PFSK-1 (cell line): ENCODE measurements at regions not wholly inside any gene's neighbourhood (a gene's known extent, or its start where the extent isn't known, plus 50 kb on each side); places are given as distances from the start of the nearest gene placed in this dataset.

Source experiments
- FOXP2 ChIP-seq: optimal IDR thresholded peaks from 2 replicates; pipeline ENCODE3; 2011; ENCODE audit warnings: borderline replicate concordance, control low read depth, inconsistent platforms; ENCODE audit not compliant: insufficient read depth; ENCODE audit errors: extremely low read length, extremely low read depth
- POLR2AphosphoS5 ChIP-seq: IDR thresholded peaks from 2 replicates; pipeline ENCODE4 v1.6.1; 2012; ENCODE audit warnings: low read depth, mild to moderate bottlenecking, control low read depth, low read length, moderate library complexity
- REST ChIP-seq, 2 experiments: IDR thresholded peaks; 2 replicates each; pipeline versions ENCODE4 v1.6.1 to v1.8.0; 2011 to 2012; ENCODE audit warnings: low read depth in 2 of 2, low read length in 2 of 2, control low read depth in 1 of 2, inconsistent platforms in 1 of 2, mild to moderate bottlenecking in 1 of 2, moderate library complexity in 1 of 2; ENCODE audit not compliant: insufficient read depth in 1 of 2
- SIN3A ChIP-seq: IDR thresholded peaks from 2 replicates; pipeline ENCODE4 v1.6.1; 2012; ENCODE audit warnings: mild to moderate bottlenecking, low read length, moderate library complexity, borderline replicate concordance; ENCODE audit not compliant: insufficient read depth
- TAF1 ChIP-seq: IDR thresholded peaks from 2 replicates; pipeline ENCODE4 v1.6.1; 2012; ENCODE audit warnings: low read length, control low read depth, borderline replicate concordance; ENCODE audit not compliant: insufficient read depth

- TF ChIP-seq REST (IDR thresholded peaks at IDR 0.05; ENCODE audit: insufficient read depth in 1 of 2, low read depth in 2 of 2, low read length in 2 of 2) (no peak), TAF1 (no peak), FOXP2 (no peak)
These were observed 361.5 kb upstream of the AJAP1 start for GRCh38 chr1:4292861-4293260.

- TF ChIP-seq FOXP2 (no peak), POLR2AphosphoS5 (no peak), SIN3A (no peak), TAF1 (no peak), REST (IDR thresholded peaks at IDR 0.05; ENCODE audit: insufficient read depth in 1 of 2, low read depth in 2 of 2, low read length in 2 of 2) (no peak)
These were observed 355.9 kb upstream of the AJAP1 start for GRCh38 chr1:4298361-4299083.

GRCh38 chr1:4301007-4301406 is 353.4 kb upstream of the AJAP1 start:
- no peak for TF ChIP-seq SIN3A
- TF ChIP-seq FOXP2: no peak
- no peak for TF ChIP-seq POLR2AphosphoS5
- no peak for TF ChIP-seq REST (IDR thresholded peaks at IDR 0.05; ENCODE audit: insufficient read depth in 1 of 2, low read depth in 2 of 2, low read length in 2 of 2)
- no peak for TF ChIP-seq TAF1

- no peak for TF ChIP-seq POLR2AphosphoS5
These were observed 351.1 kb upstream of the AJAP1 start for GRCh38 chr1:4303303-4303702.

GRCh38 chr1:4305526-4306301 is 348.7 kb upstream of the AJAP1 start:
- TF ChIP-seq REST (IDR thresholded peaks at IDR 0.05; ENCODE audit: insufficient read depth in 1 of 2, low read depth in 2 of 2, low read length in 2 of 2) (no peak), POLR2AphosphoS5 (no peak), TAF1 (no peak), FOXP2 (no peak), SIN3A (no peak)
